Right atrium auricular region (tissue), 2 donors: ENCODE measurements at regions not wholly inside any gene's neighbourhood (a gene's known extent, or its start where the extent isn't known, plus 50 kb on each side); places are given as distances from the start of the nearest gene placed in this dataset.

ENCODE experiments used
- DNase-seq: peaks from one replicate; pipeline ENCODE4 v3.0.0-alpha.2; 2019; ENCODE audit warnings: low spot score
- H3K27ac ChIP-seq, 2 donors: fragments of 200-600 bp; sonication (generic); 1 replicate in 1 of 2; 2 replicates in 1 of 2; pipeline ENCODE4 v1.5.1; 2016 to 2019
- H3K27me3 ChIP-seq, 2 donors: fragments of 200-600 bp; sonication (generic); one replicate each; pipeline versions ENCODE4 v1.5.1 to v1.6.0; 2017 to 2019
- H3K36me3 ChIP-seq: fragments of 200-600 bp; sonication (generic); one replicate; pipeline ENCODE4 v1.5.1; 2016
- H3K4me1 ChIP-seq, 2 donors: fragments of 200-600 bp; sonication (generic); one replicate each; pipeline versions ENCODE4 v1.5.1 to v1.6.0; 2017 to 2019
- H3K4me3 ChIP-seq, 2 donors: fragments of 200-600 bp; sonication (generic); 1 replicate in 1 of 2; 2 replicates in 1 of 2; pipeline ENCODE4 v1.5.1; 2017 to 2019; ENCODE audit warnings: mild to moderate bottlenecking in 1 of 2, moderate library complexity in 1 of 2
- H3K9me3 ChIP-seq, 2 donors: fragments of 200-600 bp; sonication (generic); one replicate each; pipeline ENCODE4 v1.5.1; 2019
- CTCF ChIP-seq, 2 donors: fragments of 200-600 bp; sonication (generic); IDR thresholded peaks; one replicate each; pipeline ENCODE4 v1.5.1; 2019; ENCODE audit warnings: antibody characterized with exemption in 2 of 2

GRCh38 chr20:39479196-39479810, 517.2 kb downstream of the DHX35 start:
- no peaks in the 10 kb centered on the region for H3K27me3 ChIP-seq
- no peak overlapping the region for H3K27ac ChIP-seq
- DNase-seq, result no peak
- TF ChIP-seq CTCF (IDR thresholded peaks at IDR 0.05), result no peak
- H3K4me1 ChIP-seq, result no peaks in the 10 kb centered on the region
- no peaks in the 10 kb centered on the region for H3K36me3 ChIP-seq
- H3K9me3 ChIP-seq, result no peaks in the 10 kb centered on the region
- H3K4me3 ChIP-seq, result no peak overlapping the region

GRCh38 chr20:39474879-39475278, 512.7 kb downstream of the DHX35 start:
- Histone ChIP-seq H3K4me1 (no peaks in the 10 kb centered on the region), H3K4me3 (no peak overlapping the region), H3K27me3 (no peaks in the 10 kb centered on the region), H3K9me3 (no peaks in the 10 kb centered on the region), H3K27ac (no peak overlapping the region), H3K36me3 (no peaks in the 10 kb centered on the region)
- no peak for DNase-seq
- no peak for TF ChIP-seq CTCF (IDR thresholded peaks at IDR 0.05)

GRCh38 chr20:39473536-39473935, 511.4 kb downstream of the DHX35 start:
- Histone ChIP-seq H3K4me1 (no peaks in the 10 kb centered on the region), H3K4me3 (no peak overlapping the region), H3K9me3 (no peaks in the 10 kb centered on the region), H3K36me3 (no peaks in the 10 kb centered on the region), H3K27me3 (no peaks in the 10 kb centered on the region), H3K27ac (no peak overlapping the region)
- DNase-seq, result no peak
- no peak for TF ChIP-seq CTCF (IDR thresholded peaks at IDR 0.05)

- Histone ChIP-seq H3K27me3 (no peaks in the 10 kb centered on the region), H3K9me3 (peaks cover 0 to 7% of the 10 kb centered on the region in 2 donors), H3K4me3 (no peak overlapping the region), H3K27ac (no peak overlapping the region), H3K4me1 (no peaks in the 10 kb centered on the region), H3K36me3 (no peaks in the 10 kb centered on the region)
- no peak for TF ChIP-seq CTCF (IDR thresholded peaks at IDR 0.05)
- DNase-seq, result no peak
Measured at GRCh38 chr20:39468703-39469102, 506.6 kb downstream of the DHX35 start.

- no peaks in the 10 kb centered on the region for H3K4me1 ChIP-seq
- TF ChIP-seq CTCF (IDR thresholded peaks at IDR 0.05), result no peak
- DNase-seq, result no peak
- no peaks in the 10 kb centered on the region for H3K36me3 ChIP-seq
- no peak overlapping the region for H3K4me3 ChIP-seq
- H3K27me3 ChIP-seq, result no peaks in the 10 kb centered on the region
- no peak overlapping the region for H3K27ac ChIP-seq
- H3K9me3 ChIP-seq, result peaks cover 0 to 7% of the 10 kb centered on the region in 2 donors
Measured at GRCh38 chr20:39464238-39464637, 502.1 kb downstream of the DHX35 start.

- no peak for DNase-seq
- Histone ChIP-seq H3K4me3 (no peak overlapping the region), H3K4me1 (no peaks in the 10 kb centered on the region), H3K27ac (no peak overlapping the region), H3K36me3 (no peaks in the 10 kb centered on the region), H3K9me3 (peaks cover 0 to 7% of the 10 kb centered on the region in 2 donors), H3K27me3 (no peaks in the 10 kb centered on the region)
- no peak for TF ChIP-seq CTCF (IDR thresholded peaks at IDR 0.05)
Measured at GRCh38 chr20:39462416-39462945, 500.3 kb downstream of the DHX35 start.
